GM12878 (cell line): ENCODE measurements at regions not wholly inside any gene's neighbourhood (a gene's known extent, or its start where the extent isn't known, plus 50 kb on each side); places are given as distances from the start of the nearest gene placed in this dataset.

ENCODE experiments used
- ATAC-seq: fragments of 200-7000 bp; cut with Tn5 transposase; 3 replicates; pipeline ENCODE4 v1.9.1; 2020; ENCODE audit warnings: mild to moderate bottlenecking, moderate library complexity
- BruUV-seq: library from RNA; stranded (reverse); fragments of 400-500 nt; replicated peaks from 2 replicates; lab custom pipeline; 2021; lab: Mats Ljungman, UMichigan
- CTCF ChIA-PET: fragments of 300-600 bp; sonication (Branson Sonifier 250); formaldehyde crosslinking; extraction: SDS; loops from one replicate; lab custom pipeline; 2021; ENCODE audit warnings: inconsistent platforms; lab: Yijun Ruan, JAX
- POLR2A ChIA-PET: fragments of 350-600 bp; formaldehyde crosslinking; extraction: SDS; loops from one replicate; lab custom pipeline; 2021; ENCODE audit warnings: inconsistent platforms; lab: Charles Lee
- RAD21 ChIA-PET: fragments of 300-600 bp; sonication (Branson Sonifier 250); formaldehyde crosslinking; loops from one replicate; lab custom pipeline; 2023; ENCODE audit warnings: antibody characterized with exemption; ENCODE audit not compliant: unreplicated experiment; lab: Charles Lee
- SMC1A ChIA-PET: fragments of 300-600 bp; sonication (Branson Sonifier 250); formaldehyde crosslinking; loops from one replicate; lab custom pipeline; 2023; ENCODE audit not compliant: unreplicated experiment, uncharacterized antibody; lab: Charles Lee
- DNase-seq: peaks from one replicate; pipeline ENCODE4 v3.0.0-alpha.2; 2011; ENCODE audit warnings: low read depth, low spot score
- FAIRE-seq: peaks from 3 replicates; lab custom pipeline; 2011; peaks lifted over from hg19 to GRCh38; lab: Jason Lieb, UNC
- H2AFZ ChIP-seq: 2 replicates; pipeline ENCODE4 v1.6.0; 2011; ENCODE audit warnings: low read depth, low read length, control low read depth; ENCODE audit not compliant: control insufficient read depth
- H3K27ac ChIP-seq: 2 replicates; pipeline ENCODE4 v1.5.1; 2011; ENCODE audit warnings: control low read depth; ENCODE audit not compliant: control insufficient read depth, insufficient read depth
- H3K27me3 ChIP-seq, 2 experiments: replicated peaks in 1 of 2; 2 replicates each; pipeline versions ENCODE4 v1.6.0 to v1.6.1; 2011; ENCODE audit warnings: low read length in 1 of 2; ENCODE audit not compliant: control insufficient read depth in 2 of 2, insufficient read depth in 2 of 2
- H3K36me3 ChIP-seq, 2 experiments: 2 replicates each; pipeline ENCODE4 v1.5.1; 2011; ENCODE audit warnings: low read length in 1 of 2; ENCODE audit not compliant: control insufficient read depth in 2 of 2, insufficient read depth in 2 of 2
- H3K4me1 ChIP-seq: 2 replicates; pipeline ENCODE4 v1.6.1; 2011; ENCODE audit warnings: mild to moderate bottlenecking, low read length, moderate library complexity, mixed read lengths; ENCODE audit not compliant: control insufficient read depth, insufficient read depth
- H3K4me2 ChIP-seq: 2 replicates; pipeline ENCODE4 v1.6.0; 2011; ENCODE audit warnings: control low read depth; ENCODE audit not compliant: control insufficient read depth, insufficient read depth
- H3K4me3 ChIP-seq: fragments of 200-600 bp; sonication (generic); 2 replicates; pipeline ENCODE4 v1.5.1; 2016
- H3K79me2 ChIP-seq: 2 replicates; pipeline ENCODE4 v1.6.0; 2011; ENCODE audit warnings: low read length; ENCODE audit not compliant: control insufficient read depth, insufficient read depth
- H3K9ac ChIP-seq: 2 replicates; pipeline ENCODE4 v1.8.0; 2011; ENCODE audit warnings: low read length, control low read depth, mixed read lengths; ENCODE audit not compliant: control insufficient read depth, insufficient read depth
- H3K9me3 ChIP-seq: replicated peaks from 3 replicates; pipeline ENCODE4 v1.5.1; 2011; ENCODE audit warnings: mild to moderate bottlenecking, low read length; ENCODE audit not compliant: control insufficient read depth, insufficient read depth
- H4K20me1 ChIP-seq: 2 replicates; pipeline ENCODE4 v1.6.0; 2011; ENCODE audit not compliant: control insufficient read depth, insufficient read depth
- ATF7 ChIP-seq: fragments of 450-650 bp; IDR thresholded peaks from 2 replicates; pipeline ENCODE4 v1.6.1; 2016; ENCODE audit warnings: low read depth, mild to moderate bottlenecking
- BCL3 ChIP-seq: IDR thresholded peaks from 2 replicates; pipeline ENCODE4 v1.6.1; 2011; ENCODE audit warnings: borderline replicate concordance, low read depth, mild to moderate bottlenecking, moderate library complexity, low read length; ENCODE audit not compliant: insufficient read depth, poor library complexity, severe bottlenecking
- CBX3 ChIP-seq: fragments of 200-600 bp; sonication (generic); IDR thresholded peaks from 2 replicates; pipeline ENCODE4 v1.6.1; 2016; ENCODE audit warnings: low read depth, borderline replicate concordance
- ELK1 ChIP-seq: IDR thresholded peaks from 2 replicates; pipeline ENCODE4 v1.6.1; 2012; ENCODE audit warnings: low read depth, low read length, improper control_type of control experiment
- IRF4 ChIP-seq: IDR thresholded peaks from 2 replicates; pipeline ENCODE4 v1.6.1; 2011; ENCODE audit warnings: low read depth, low read length
- MXI1 ChIP-seq: fragments of 150-350 bp; IDR thresholded peaks from 2 replicates; pipeline ENCODE4 v1.6.1; 2011; ENCODE audit warnings: low read depth, mild to moderate bottlenecking, inconsistent platforms, low read length, improper control_type of control experiment
- MYB ChIP-seq: fragments of 150-350 bp; IDR thresholded peaks from 2 replicates; pipeline ENCODE4 v1.6.1; 2014; ENCODE audit warnings: mild to moderate bottlenecking, low read depth, low read length, borderline replicate concordance
- SP1 ChIP-seq: IDR thresholded peaks from one replicate; pipeline ENCODE4 v1.6.1; 2011; ENCODE audit warnings: low read depth, low read length
- SUPT20H ChIP-seq: IDR thresholded peaks from 2 replicates; pipeline ENCODE4 v1.6.1; 2011; ENCODE audit warnings: low read depth, mild to moderate bottlenecking, low read length, moderate library complexity, borderline replicate concordance; ENCODE audit not compliant: control insufficient read depth
- WGBS: methylation state at CpG from one replicate; pipeline ENCODE4 v1.1.6; 2016; ENCODE audit warnings: low lambda C conversion rate; ENCODE audit not compliant: insufficient replicate concordance, insufficient coverage; ENCODE audit errors: missing lambda C conversion rate; 5-methylcytosine and 5-hydroxymethylcytosine counted together
- in situ Hi-C: fragments of 300-500 bp; cut with MboI; formaldehyde crosslinking; loops from 9 replicates; pipeline ENCODE4 v1.14.3; 2018; ENCODE audit warnings: mixed read lengths
- intact Hi-C: fragments of 100-400 bp; cut with micrococcal nuclease; formaldehyde crosslinking; loops from one replicate; pipeline ENCODE4 v1.14.2; 2022; ENCODE audit not compliant: unreplicated experiment
- TF ChIP-seq, protein P1 (sequence below): fragments of 450-650 bp; IDR thresholded peaks from 2 replicates; pipeline ENCODE4 v1.6.1; 2016; ENCODE audit warnings: mild to moderate bottlenecking
- TF ChIP-seq, protein P2 (sequence below): fragments of 450-650 bp; IDR thresholded peaks from 2 replicates; pipeline ENCODE4 v1.6.1; 2017; ENCODE audit warnings: borderline replicate concordance

- ATAC-seq (no peak), FAIRE-seq (no peak), DNase-seq (no peak)
- Histone ChIP-seq H4K20me1 (no peaks in the 10 kb centered on the region), H3K9me3 (no peaks in the 10 kb centered on the region), H3K36me3 (no peaks in the 10 kb centered on the region), H3K4me3 (no peak overlapping the region), H3K79me2 (no peaks in the 10 kb centered on the region), H2AFZ (no peak overlapping the region), H3K4me2 (no peak overlapping the region), H3K9ac (no peak overlapping the region), H3K27ac (no peak overlapping the region), H3K27me3 (no peaks in the 10 kb centered on the region), H3K4me1 (no peaks in the 10 kb centered on the region)
- intact Hi-C loops, result no loop called here
- in situ Hi-C loops, result no loop called here
- CTCF ChIA-PET, result no interaction called here
- SMC1A ChIA-PET, result no interaction called here
- BruUV-seq, result no TSS peak
- TF ChIP-seq SUPT20H (no peak), SP1 (no peak), IRF4 (no peak), CBX3 (no peak), ATF7 (no peak), MXI1 (no peak), BCL3 (no peak), MYB (no peak), ELK1 (no peak)
- TF ChIP-seq, protein P1, sequence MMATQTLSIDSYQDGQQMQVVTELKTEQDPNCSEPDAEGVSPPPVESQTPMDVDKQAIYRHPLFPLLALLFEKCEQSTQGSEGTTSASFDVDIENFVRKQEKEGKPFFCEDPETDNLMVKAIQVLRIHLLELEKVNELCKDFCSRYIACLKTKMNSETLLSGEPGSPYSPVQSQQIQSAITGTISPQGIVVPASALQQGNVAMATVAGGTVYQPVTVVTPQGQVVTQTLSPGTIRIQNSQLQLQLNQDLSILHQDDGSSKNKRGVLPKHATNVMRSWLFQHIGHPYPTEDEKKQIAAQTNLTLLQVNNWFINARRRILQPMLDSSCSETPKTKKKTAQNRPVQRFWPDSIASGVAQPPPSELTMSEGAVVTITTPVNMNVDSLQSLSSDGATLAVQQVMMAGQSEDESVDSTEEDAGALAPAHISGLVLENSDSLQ, result no peak
- TF ChIP-seq, protein P2, sequence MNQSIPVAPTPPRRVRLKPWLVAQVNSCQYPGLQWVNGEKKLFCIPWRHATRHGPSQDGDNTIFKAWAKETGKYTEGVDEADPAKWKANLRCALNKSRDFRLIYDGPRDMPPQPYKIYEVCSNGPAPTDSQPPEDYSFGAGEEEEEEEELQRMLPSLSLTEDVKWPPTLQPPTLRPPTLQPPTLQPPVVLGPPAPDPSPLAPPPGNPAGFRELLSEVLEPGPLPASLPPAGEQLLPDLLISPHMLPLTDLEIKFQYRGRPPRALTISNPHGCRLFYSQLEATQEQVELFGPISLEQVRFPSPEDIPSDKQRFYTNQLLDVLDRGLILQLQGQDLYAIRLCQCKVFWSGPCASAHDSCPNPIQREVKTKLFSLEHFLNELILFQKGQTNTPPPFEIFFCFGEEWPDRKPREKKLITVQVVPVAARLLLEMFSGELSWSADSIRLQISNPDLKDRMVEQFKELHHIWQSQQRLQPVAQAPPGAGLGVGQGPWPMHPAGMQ, result no peak
- 0% methylated on average over 1 of the region's 1 CpG for WGBS
- RAD21 ChIA-PET, result no interaction called here
- POLR2A ChIA-PET, result no interaction called here
Measured at GRCh38 chr15:98240303-98240702, 279.8 kb downstream of the ARRDC4 start.
